Myocyte (in vitro differentiated cells): ENCODE measurements at regions not wholly inside any gene's neighbourhood (a gene's known extent, or its start where the extent isn't known, plus 50 kb on each side); places are given as distances from the start of the nearest gene placed in this dataset.

Experiments
- DNase-seq: peaks from one replicate; pipeline ENCODE4 v3.0.0-alpha.2; 2012; ENCODE audit warnings: low read depth

DNA sequence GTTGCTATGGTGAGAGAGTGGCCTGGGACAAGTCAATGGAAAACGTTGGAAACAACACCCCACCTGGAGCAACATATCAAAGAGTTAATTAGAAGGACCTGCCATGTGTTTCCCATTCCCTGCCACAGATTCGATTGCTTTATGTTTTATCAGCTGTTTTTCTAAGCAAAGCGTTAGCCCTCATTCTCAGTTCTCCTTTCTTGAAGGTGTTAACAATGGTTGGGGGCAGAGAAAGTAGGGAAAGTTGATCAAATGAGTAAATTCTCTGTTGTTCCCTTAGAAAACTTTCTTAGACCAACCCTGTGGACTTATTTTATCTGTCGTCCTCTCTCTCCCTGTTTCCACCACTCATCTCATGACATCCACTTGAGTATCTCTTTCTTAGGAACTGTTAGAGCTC lies 102.5 kb downstream of the ADAMTS15 start:
- no peak for DNase-seq

- DNase-seq = no peak
Observed at GRCh38 chr11:130551388-130551787, 102.9 kb downstream of the ADAMTS15 start.

GRCh38 chr11:130553306-130553705 lies 104.9 kb downstream of the ADAMTS15 start:
- DNase-seq = peak; percentile 45

- no peak for DNase-seq
Observed at GRCh38 chr11:130554241-130555055, 106.0 kb downstream of the ADAMTS15 start.

GRCh38 chr11:130555251-130555841 lies 106.9 kb downstream of the ADAMTS15 start:
- no peak for DNase-seq

GRCh38 chr11:130560000-130560780 lies 111.7 kb downstream of the ADAMTS15 start:
- no peak for DNase-seq

GRCh38 chr11:130560781-130561109 lies 112.3 kb downstream of the ADAMTS15 start:
- no peak for DNase-seq

DNA sequence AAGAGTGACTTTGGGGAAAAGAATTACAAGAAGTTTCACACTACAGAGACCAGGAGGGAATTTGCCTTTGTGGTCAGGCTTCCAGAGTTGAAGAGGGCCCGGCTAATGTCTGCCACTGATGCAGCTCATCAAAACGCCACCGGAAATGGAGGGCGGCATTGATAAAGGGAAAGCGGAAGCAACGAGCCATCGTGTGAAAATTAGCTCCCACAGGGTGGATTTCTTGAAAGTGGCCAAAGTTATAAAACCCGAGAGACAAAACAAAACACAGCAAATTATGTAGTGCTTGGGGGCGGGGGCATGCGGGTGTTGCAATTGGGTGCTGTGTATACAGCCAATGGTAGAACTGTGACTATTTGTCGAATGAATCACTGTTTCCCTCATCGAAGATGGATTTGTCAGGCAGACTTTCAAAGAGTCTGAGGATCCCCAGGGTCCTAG lies 113.0 kb downstream of the ADAMTS15 start:
- DNase-seq = no peak

GRCh38 chr11:130562549-130562948 lies 114.1 kb downstream of the ADAMTS15 start:
- DNase-seq = no peak

GRCh38 chr11:130566360-130566759 lies 117.9 kb downstream of the ADAMTS15 start:
- DNase-seq = peak; percentile 39

DNA sequence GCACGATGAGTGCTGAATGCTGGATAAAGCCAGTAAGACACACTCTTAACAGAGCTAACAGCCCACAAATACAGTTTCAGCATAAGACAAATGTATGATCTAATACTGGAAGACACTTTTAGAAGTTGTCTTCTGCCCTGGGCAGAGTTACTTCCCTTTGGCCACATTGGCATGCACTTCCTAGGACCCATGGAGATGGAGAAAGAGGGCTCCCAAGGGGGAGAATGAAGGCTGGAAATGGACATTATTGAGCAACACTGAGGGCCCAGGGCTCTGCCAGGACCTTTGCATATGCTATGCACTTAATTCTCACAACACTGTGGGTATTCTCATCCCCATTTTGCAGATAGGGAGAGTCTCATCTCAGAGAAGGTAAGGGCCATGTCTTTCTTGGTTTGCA lies 123.1 kb downstream of the ADAMTS15 start:
- no peak for DNase-seq

DNA sequence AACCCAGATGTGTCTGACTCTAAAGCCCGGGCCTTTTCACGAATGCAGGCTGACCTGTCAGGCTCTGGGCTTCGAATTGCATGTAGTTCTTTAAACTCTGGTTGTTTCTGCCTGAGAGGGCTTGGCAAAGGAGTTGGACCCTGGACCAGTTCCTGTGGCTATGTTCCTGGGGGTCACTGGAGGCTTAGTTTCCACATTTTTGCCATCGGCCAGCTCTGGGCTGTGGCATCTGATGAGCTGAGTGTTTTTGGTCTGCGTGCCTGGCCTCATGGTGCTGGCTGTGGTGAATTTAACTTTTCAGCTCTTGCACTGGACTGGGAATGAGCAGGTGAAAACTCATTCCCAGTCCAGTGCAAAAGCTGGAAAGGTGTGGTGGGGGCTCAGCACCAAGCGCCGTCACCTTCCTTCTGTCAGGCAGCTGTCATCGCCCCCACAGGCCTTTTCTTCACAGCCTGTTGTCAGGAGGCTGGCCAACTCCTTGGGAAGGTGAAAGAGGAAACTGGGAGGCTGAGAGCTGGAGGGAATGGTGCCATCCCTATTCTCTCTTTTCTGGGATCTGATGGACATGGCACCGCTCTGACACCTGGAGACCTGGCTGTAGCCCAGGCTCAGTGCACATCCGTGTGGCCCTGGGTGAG lies 123.6 kb downstream of the ADAMTS15 start:
- no peak for DNase-seq

DNA sequence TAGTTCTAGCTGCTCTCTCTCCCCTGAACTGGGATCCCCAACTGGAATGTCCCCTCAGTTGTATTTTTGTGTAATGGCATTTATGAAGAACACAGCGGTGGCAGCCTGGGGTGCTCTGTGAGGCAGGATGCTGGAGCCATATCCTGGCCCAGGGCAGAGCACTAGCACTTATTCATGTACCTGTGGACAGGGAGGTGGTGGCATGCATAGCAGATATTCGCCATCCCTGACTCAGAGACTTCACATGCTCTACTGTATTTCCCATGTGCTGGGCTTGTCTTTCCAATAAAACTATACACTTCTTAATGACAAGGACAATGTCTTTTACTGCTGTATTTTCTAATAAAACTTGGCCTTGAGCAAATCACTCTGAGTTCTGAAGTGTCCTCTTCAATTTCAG lies 125.3 kb downstream of the ADAMTS15 start:
- DNase-seq = no peak

DNA sequence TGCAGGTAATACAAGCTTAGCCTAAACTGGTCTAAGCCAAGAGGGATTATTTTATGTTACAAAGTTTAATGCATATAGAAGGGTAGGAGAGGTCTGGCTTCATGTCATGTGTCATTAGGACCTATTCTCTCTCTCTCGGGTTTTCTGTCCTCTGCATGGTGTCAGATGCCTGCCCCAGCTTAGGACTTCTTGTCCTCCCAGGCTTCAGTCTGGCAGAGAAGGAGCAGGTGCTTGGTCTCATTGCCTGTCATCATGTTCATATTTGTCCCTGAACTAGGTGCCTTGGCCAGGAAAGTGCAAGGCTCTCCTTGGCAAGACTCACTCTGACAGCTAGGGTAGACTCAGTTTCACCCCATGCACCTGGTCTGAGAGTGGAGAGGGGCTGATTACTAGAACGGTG lies 126.3 kb downstream of the ADAMTS15 start:
- no peak for DNase-seq

GRCh38 chr11:130576146-130576545 lies 127.7 kb downstream of the ADAMTS15 start:
- no peak for DNase-seq

DNA sequence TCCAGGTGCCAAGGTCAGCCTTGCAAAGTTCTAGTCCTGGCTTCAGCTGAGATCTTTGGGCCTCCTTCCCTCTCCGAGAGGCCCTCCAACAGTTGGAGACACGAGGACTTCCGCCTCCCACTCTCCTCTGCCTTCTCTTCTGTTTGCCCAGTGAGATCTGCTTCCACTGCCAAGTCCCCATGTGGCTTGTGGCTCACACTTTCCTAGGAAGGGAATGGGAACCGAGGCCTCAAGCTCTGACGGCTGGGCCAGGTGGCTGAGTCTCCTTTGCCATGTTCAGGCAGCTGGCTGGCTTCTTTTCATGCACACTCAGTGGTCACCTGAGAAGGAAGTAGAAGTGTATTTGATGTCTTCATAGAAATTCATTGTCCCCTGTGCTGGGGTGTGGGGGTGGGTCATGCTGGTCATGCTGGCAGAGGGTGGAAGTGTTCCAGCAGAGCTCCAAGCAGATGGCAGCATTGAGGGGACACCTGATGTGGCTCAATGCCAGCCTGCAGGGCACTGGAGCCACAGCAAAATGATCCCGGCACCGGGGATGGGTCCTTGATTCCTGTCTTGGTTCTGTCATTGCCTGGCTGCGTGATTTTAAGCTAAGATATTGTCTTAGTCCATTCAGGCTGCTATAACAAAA lies 130.4 kb downstream of the ADAMTS15 start:
- DNase-seq = peak; percentile 49

DNA sequence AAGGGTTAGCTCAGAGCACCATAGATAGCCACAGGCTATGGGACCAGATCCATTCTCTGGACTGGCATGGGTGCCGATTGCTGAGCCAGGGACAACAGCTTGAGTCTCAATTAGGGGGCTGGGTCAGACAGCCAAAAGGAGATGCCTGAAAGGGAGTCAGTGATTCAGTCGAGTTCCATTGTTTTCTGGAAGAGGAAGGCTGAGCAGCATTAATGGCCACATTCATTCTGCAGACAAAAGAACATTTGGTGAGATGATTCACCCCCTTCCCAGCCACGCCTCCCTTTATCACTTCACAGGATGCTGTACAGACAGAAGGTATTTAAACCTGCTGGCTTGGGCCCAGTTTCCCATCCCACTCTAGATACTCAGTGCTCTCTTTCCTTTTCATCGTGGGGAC lies 131.9 kb downstream of the ADAMTS15 start:
- DNase-seq = peak; percentile 55

- DNase-seq = peak; percentile 53
Observed at GRCh38 chr11:130580891-130581492, 132.5 kb downstream of the ADAMTS15 start.

DNA sequence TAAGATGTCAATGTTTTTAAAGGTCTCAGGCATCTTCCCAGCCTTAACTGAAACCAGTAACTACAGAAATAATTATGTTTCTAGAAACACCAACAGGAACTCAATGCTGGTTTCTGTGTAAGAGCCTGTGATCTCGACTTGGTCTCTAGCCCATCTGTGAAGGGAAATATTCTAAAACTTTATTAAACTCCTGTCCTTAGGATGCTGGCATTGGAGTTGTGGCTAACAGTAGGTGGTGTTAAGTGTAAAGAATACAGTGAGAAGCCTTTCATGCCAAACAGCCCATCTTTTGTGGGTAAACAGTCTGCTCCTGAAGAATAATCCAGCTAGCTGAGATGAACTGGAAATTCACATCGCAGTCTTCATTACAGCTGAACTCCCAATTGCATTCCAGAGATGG lies 133.2 kb downstream of the ADAMTS15 start:
- peak; percentile 25 for DNase-seq

DNA sequence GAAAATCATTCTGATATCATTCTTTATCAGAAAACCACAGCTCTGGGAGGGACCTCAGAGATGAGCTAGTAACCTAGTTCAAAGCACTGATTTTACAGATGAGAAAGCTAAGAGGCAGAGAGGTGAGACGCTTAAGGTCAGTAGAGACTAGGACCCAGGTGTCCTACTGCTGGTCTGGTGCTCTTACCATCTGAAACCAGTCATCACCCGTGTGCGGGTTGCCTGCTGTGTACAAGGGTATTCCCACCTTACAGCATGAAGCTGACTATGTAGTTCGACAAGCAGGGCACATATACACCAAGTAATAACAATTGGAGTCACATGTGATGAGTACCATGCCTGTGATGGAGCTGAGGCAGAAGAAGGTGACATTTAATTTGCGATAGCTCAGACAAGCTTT lies 133.7 kb downstream of the ADAMTS15 start:
- no peak for DNase-seq

DNA sequence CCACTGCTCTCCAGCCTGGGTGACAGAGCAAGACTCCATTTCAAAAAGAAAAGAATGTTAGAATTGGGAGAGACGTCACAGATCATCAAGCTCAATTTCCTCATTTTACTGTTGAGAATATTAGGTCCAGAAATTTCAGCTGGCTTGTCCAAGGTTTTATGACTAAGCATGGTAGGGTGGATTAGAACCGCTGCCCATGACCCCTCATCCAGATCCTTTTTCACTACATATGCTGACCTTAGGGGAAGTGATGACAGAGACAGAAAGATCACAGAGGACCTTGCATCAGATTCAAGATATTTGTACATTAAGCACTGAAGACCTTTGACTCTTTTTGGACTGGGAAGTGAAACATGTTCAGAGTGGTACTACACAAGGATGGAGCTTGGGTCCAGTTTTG lies 134.5 kb downstream of the ADAMTS15 start:
- no peak for DNase-seq
